ENCODE measurements at regions not wholly inside any gene's neighbourhood (a gene's known extent, or its start where the extent isn't known, plus 50 kb on each side); places are given as distances from the start of the nearest gene placed in this dataset.

DNA sequence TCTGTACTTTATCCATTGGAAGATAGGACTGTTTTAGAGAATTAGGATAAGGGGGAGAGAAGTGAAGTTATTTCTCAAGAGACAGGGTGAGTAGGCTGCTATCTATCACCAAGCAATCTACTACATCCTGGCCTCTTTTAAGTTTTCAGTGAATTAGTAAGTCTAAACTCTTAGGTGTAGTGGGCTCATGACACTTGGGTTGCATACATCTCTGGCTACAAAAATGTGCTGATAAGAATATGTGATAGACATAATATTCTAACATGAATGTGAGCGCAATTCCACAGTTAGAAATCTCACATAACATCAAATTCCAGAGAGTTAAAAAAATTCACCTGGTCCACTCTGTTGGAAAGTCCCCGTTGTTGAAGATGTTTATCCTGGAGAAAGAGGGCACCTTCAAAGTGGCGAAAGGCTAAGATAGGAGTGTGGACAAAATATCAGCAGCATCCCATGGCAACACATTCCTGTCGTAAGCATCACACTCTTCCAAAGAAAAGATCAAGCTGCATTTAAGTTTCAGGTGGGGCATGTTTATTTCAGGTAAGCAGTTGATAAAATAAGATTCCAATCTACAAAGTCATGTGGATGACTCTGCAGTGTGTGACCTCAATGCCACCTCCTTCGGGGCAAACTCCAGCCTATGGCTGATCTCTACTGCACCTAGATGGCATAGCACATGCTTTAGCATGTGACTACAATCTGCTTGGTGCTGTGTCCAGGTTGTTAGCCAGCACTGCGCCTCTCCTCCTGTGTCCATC, 111.7 kb upstream of the NEDD9 start:
- TF ChIP-seq, protein P1, sequence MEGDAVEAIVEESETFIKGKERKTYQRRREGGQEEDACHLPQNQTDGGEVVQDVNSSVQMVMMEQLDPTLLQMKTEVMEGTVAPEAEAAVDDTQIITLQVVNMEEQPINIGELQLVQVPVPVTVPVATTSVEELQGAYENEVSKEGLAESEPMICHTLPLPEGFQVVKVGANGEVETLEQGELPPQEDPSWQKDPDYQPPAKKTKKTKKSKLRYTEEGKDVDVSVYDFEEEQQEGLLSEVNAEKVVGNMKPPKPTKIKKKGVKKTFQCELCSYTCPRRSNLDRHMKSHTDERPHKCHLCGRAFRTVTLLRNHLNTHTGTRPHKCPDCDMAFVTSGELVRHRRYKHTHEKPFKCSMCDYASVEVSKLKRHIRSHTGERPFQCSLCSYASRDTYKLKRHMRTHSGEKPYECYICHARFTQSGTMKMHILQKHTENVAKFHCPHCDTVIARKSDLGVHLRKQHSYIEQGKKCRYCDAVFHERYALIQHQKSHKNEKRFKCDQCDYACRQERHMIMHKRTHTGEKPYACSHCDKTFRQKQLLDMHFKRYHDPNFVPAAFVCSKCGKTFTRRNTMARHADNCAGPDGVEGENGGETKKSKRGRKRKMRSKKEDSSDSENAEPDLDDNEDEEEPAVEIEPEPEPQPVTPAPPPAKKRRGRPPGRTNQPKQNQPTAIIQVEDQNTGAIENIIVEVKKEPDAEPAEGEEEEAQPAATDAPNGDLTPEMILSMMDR (IDR thresholded peaks at IDR 0.05; ENCODE audit: insufficient read depth, low read length, poor library complexity, severe bottlenecking) = no peak
- H3K4me3 ChIP-seq (ENCODE audit: low read depth, low read length) = no peak overlapping the region
- no peaks in the 10 kb centered on the region for H3K36me3 ChIP-seq (ENCODE audit: control insufficient read depth, insufficient read depth, low read length)
- no peaks in the 10 kb centered on the region for H3K27me3 ChIP-seq (ENCODE audit: control insufficient read depth, insufficient read depth, low read length)
- DNase-seq (ENCODE audit: low read depth) = no peak

DNA sequence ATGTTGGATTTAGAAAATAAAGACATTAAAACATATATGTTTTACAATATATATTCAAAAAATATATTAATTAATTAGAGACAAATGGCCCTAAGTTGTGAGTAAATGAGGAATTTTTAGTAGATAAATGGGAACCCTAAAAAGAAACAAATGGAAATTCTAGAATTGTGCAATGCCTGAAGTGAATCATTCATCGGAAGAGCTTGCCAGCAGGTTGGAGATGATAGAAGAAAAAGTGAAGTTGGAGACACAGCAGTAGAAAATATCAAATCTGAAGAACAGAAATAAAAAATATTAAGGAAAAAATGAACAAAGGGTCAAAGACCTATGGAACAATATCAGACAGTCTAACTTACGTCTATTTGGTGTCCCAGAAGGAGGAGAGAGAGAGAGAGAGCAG, 109.4 kb upstream of the NEDD9 start:
- TF ChIP-seq, protein P1 (IDR thresholded peaks at IDR 0.05; ENCODE audit: insufficient read depth, low read length, poor library complexity, severe bottlenecking) = no peak
- Histone ChIP-seq H3K4me3 (ENCODE audit: low read depth, low read length) (no peak overlapping the region), H3K27me3 (ENCODE audit: control insufficient read depth, insufficient read depth, low read length) (no peaks in the 10 kb centered on the region), H3K36me3 (ENCODE audit: control insufficient read depth, insufficient read depth, low read length) (no peaks in the 10 kb centered on the region)
- no peak for DNase-seq (ENCODE audit: low read depth)

DNA sequence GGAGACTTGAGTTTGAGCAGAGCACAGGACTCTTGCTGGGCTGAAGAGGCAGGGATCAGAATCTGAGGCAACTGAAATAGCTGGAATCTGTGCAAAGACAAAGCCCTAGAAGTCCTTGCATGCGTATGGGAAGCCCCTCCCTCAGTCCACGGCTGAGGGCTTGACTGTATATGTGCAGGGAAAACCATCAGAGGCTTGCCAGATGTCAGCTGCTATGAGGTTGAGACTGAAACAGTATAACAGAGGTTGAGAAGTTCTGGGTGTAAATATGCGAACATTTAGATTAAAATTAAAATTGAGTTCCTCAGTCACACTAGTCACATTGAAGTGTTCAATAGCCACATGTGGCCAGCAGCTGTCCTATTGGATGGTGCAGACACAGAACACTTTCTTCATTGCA, 108.8 kb upstream of the NEDD9 start:
- DNase-seq (ENCODE audit: low read depth) = no peak
- no peak overlapping the region for H3K4me3 ChIP-seq (ENCODE audit: low read depth, low read length)
- no peaks in the 10 kb centered on the region for H3K36me3 ChIP-seq (ENCODE audit: control insufficient read depth, insufficient read depth, low read length)
- H3K27me3 ChIP-seq (ENCODE audit: control insufficient read depth, insufficient read depth, low read length) = no peaks in the 10 kb centered on the region
- TF ChIP-seq, protein P1 (IDR thresholded peaks at IDR 0.05; ENCODE audit: insufficient read depth, low read length, poor library complexity, severe bottlenecking) = no peak

DNA sequence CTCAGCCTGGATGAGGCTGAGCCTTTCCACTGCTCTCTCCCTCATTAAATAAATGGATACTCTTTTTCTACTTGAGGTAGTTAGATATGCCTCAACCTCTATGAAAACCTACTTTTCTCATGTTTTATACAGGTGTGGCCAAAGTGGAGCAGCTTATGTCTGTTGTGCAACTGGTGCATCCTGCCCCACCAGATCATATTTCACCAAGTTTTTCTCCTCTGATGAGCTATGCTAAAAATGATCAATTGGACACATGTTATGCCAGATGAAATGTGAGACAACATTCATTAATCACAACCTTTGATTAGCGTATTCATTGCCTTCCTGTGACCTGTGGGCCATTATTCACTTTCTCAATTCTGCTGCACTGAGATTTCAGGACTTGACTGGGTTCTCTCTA, 106.9 kb upstream of the NEDD9 start:
- no peak for DNase-seq (ENCODE audit: low read depth)
- Histone ChIP-seq H3K4me3 (ENCODE audit: low read depth, low read length) (no peak overlapping the region), H3K27me3 (ENCODE audit: control insufficient read depth, insufficient read depth, low read length) (no peaks in the 10 kb centered on the region), H3K36me3 (ENCODE audit: control insufficient read depth, insufficient read depth, low read length) (no peaks in the 10 kb centered on the region)
- TF ChIP-seq, protein P1 (IDR thresholded peaks at IDR 0.05; ENCODE audit: insufficient read depth, low read length, poor library complexity, severe bottlenecking) = no peak

DNA sequence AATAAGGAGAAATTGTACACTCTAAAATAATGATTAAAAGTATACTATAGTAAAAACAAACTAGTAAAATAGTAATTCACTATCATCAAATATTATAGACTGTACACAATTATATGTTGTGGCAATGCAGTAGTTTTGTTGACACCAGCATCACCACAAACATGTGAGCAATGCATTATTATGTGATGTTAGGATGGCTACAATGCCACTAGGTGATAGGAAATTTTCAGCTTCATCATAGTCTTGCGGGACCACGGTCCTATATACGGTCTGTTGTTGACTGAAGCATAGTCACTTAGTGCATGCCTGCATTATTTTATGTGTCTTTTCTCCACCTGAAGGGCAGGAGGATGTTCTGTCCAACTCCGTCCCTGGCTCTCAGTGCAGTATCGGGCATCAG, 104.8 kb upstream of the NEDD9 start:
- Histone ChIP-seq H3K36me3 (ENCODE audit: control insufficient read depth, insufficient read depth, low read length) (no peaks in the 10 kb centered on the region), H3K27me3 (ENCODE audit: control insufficient read depth, insufficient read depth, low read length) (no peaks in the 10 kb centered on the region), H3K4me3 (ENCODE audit: low read depth, low read length) (no peak overlapping the region)
- TF ChIP-seq, protein P1 (IDR thresholded peaks at IDR 0.05; ENCODE audit: insufficient read depth, low read length, poor library complexity, severe bottlenecking) = no peak
- DNase-seq (ENCODE audit: low read depth) = no peak

DNA sequence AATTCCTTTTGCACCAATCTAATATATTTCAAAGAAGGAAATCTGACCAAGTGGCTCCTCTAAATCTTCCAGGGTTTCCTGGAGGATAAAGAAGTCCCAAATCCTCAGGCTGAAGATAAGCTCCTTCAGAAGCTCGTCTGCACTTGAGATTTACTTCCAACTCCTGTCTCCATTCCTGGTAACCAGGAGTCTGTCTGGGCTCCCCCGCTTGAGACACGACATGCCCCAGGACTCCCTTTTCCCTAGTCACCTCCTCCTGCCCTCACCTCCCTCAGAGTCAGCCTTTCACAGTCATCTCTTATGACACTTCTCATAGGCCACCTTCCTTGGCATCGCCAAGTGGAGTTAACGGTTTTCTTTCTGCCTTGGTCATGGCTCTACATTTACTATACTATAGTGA, 103.4 kb upstream of the NEDD9 start:
- TF ChIP-seq, protein P1 (IDR thresholded peaks at IDR 0.05; ENCODE audit: insufficient read depth, low read length, poor library complexity, severe bottlenecking) = no peak
- Histone ChIP-seq H3K27me3 (ENCODE audit: control insufficient read depth, insufficient read depth, low read length) (no peaks in the 10 kb centered on the region), H3K36me3 (ENCODE audit: control insufficient read depth, insufficient read depth, low read length) (no peaks in the 10 kb centered on the region), H3K4me3 (ENCODE audit: low read depth, low read length) (no peak overlapping the region)
- no peak for DNase-seq (ENCODE audit: low read depth)
